ENCODE measurements at regions not wholly inside any gene's neighbourhood (a gene's known extent, or its start where the extent isn't known, plus 50 kb on each side); places are given as distances from the start of the nearest gene placed in this dataset.
"Not testable (repeated sequence)": the region's sequence is repeated elsewhere in the genome, so short reads cannot be mapped to it uniquely, and the experiment has no call there.

- DNase-seq (ENCODE audit: low spot score) (no peak), FAIRE-seq (no peak)
Observed at GRCh38 chr22:47437636-47438035, 675.2 kb downstream of the TBC1D22A start.

DNA sequence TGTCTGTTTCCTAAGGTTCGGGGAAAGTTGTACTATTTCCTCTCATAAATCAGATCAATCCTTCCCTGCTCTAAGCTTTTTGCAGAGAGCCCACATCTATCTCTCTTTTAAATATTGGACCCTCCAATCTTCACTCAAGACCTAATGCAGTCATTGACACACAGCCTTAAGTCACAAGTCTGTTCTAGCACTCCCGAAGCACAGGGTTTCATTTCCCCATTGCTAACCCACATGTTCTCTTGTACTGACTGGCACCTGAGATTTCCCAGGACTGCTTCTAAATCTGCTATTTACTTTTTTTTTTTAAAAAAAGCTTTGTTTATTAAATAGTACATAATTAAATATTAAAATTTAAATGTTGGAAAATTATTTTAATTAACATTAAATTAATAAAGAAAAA lies 674.7 kb downstream of the TBC1D22A start:
- DNase-seq (ENCODE audit: low spot score) (no peak), FAIRE-seq (no peak)

GRCh38 chr22:47435826-47436225 lies 673.4 kb downstream of the TBC1D22A start:
- FAIRE-seq, result no peak
- DNase-seq (ENCODE audit: low spot score), result no peak

DNA sequence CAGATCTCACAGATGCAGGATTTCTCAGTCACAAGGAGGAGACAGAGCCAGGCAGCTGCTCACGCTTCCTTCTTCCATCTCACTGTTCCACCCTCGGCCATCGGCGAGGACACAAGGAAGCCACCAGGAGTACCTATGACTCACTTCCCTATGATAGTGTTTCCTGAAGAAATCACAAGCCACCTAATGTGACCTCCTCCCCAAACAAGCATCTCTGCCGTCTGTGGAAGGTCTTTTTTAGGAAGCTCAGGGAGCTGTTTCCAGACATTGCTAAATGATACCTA lies 672.7 kb downstream of the TBC1D22A start:
- FAIRE-seq, result no peak
- no peak for DNase-seq (ENCODE audit: low spot score)

DNA sequence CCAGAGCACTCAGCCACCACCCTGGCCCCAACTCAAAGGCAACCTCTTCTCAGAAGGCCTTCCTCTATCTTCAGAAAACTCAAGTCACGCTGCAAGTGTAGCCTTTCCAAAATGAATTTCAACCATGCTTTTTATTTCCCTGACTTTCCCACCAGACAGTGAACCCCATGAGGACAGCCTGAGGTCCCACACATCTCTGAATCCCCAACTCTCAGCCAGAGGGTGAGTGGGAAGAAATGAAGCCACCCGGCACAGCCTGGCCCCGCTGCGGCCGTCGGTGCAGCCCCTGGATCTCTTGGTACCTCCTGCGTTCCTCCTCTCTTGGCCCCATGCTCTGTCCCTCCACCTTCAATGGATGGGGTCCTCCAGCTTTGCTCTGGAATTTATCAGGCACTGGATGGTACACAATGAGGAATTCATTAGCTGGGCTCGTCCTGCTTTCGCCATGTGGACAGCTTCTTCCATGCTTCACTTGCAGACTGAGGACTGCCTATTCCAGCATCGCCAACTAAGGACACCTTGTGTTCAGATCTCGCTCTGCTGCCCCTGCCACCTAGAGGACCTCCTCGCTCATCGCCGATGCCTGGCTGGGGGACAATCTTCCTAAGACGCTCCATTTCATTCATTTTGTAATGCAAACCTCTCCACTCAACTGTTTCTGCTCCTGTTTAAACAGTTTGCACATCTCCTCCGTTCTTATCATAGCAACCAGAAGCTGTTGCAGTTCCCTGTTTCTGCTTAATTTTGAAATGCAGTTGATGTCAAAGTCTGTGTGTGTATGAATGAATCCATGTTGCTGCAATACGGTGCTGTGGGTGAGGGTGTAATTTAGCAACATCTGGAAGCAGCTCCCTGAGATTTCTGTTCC lies 672.1 kb downstream of the TBC1D22A start:
- DNase-seq (ENCODE audit: low spot score) (no peak), FAIRE-seq (no peak)

GRCh38 chr22:47433627-47434026 lies 671.2 kb downstream of the TBC1D22A start:
- DNase-seq (ENCODE audit: low spot score), result no peak
- FAIRE-seq, result no peak

DNA sequence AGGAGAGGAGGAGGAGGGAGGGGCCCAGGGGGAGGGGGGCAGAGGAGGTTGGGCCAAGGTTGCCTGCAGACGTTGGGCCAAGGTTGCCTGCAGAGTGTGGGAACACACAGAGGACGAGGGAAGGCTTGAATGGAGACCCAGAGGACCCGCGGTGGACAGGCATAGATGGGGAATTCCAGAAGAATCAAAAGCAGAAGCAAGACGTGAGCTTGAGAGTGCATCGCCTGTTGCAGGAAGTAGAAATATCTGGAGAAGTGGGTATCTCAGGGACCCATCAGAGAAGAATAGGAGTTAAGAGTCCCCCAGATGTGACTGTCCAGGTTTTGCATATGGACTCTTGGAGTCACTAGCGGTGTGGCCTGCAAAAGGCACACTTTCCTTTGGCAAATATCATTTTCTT lies 670.2 kb downstream of the TBC1D22A start:
- FAIRE-seq, result no peak

DNA sequence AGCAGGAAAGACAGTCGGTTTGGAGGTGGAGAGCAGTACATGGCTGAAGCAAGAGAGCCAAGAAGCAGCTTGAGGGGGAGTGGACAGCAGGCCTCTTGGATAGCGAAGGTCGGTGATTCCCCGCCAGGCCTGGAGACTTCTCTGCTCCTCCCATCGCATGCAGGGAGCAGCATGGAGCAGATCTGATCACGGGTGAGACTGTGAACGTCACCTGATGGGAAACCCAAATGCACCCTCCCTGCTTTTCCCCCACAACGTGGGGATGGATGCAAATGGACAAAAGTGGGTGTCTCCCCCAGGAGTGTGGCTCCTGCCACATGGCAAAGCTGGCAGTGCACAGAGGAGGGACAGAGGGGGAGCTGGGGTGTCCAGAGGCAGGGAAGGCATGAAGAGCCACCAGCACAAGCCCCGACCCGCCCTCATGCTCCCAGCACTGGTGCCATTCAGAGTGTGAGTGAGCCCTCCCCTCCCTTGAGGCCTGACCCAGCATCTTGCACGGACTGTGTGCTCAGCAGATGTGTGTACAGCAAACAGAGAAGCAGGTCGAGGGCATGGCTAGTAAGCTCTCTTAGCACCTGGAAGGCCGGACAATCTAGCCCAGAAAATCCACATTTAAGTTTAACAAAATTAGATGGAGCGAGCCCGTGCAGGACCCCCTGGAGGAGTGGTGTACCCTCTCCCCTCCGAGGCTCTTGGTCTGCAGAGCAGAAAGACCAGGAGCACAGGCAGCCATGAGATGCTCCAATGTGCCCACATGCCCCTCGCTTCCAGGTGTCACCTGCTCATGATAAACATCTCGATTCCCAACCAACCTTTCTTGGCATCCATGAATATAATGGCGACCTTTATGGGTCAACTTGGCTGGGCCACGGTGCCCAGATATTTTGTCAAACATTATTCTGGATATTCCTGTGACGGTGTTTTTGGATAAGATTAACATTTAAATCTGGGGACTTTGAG lies 661.7 kb downstream of the TBC1D22A start:
- no peak for FAIRE-seq
- DNase-seq (ENCODE audit: low spot score), result no peak

More for the DNA sequence above, 670.2 kb downstream of the TBC1D22A start:
- DNase-seq (ENCODE audit: low spot score), result no peak

GRCh38 chr22:47423266-47423665 lies 660.8 kb downstream of the TBC1D22A start:
- no peak for FAIRE-seq
- DNase-seq (ENCODE audit: low spot score), result no peak

DNA sequence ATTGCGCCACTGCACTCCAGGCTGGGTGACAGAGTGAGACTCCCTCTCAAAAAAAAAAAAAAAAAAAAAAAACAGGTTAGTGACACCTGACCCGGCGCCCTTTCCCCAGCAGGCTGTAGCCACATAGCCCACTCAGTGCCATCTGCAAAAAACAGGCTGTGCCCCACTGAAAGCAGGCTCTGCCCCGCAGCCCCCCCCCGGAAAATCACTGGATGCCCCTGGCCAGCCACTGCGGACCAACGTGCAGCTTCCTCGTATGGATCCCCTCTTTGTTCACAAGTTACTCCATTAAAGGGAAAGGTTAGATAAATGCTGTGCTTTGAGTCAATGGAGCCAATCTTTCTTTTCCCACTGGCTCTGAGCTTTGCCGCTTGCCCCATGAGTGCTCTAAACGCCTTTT lies 660.3 kb downstream of the TBC1D22A start:
- no peak for DNase-seq (ENCODE audit: low spot score)

GRCh38 chr22:47421846-47422245 lies 659.4 kb downstream of the TBC1D22A start:
- DNase-seq (ENCODE audit: low spot score) (no peak), FAIRE-seq (no peak)

More for the DNA sequence above, 660.3 kb downstream of the TBC1D22A start:
- FAIRE-seq, result no peak

GRCh38 chr22:47420211-47420610 lies 657.8 kb downstream of the TBC1D22A start:
- no peak for FAIRE-seq
- DNase-seq (ENCODE audit: low spot score), result no peak

GRCh38 chr22:47419239-47419638 lies 656.8 kb downstream of the TBC1D22A start:
- no peak for DNase-seq (ENCODE audit: low spot score)
- no peak for FAIRE-seq

DNA sequence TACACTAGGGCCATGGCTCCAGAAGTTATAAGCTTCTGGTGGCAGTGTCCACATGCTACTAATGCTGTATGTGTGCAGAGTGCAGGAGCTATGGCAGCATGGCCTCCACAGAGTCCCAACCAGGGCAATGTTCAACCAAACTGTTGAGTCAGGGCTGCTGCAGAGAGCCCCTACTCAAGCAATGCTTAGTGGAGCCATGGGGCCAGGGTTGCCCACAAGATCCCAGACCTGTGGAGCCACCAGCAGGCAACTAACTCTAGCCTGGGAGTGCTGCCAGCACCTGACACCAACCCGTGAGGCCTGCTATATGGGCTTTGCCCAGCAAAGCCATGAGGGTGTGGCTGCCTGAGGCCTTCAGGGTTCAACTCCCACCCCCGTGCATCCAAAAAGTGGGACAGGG lies 655.2 kb downstream of the TBC1D22A start:
- no peak for FAIRE-seq

DNA sequence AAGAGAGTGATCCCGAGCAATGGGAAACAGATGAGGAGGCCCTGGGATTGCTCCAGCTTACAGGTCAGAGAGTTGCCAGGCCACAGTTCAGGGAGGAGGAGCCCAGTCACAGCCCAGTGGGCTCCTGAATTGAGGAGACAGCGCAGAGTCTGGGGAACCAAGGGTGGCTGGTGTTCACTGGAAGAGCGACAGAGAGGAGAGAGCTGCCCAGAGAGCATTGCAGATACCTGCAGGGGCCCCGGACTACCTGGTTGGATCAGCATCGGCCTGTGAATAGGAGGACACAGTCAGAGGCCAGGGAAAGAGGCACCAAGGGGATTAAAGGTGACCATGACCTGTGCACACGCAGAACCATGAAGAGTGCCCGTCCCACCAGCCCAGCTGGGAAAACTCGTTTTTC lies 648.6 kb downstream of the TBC1D22A start:
- FAIRE-seq (no peak), DNase-seq (ENCODE audit: low spot score) (no peak)

More for the DNA sequence above, 655.2 kb downstream of the TBC1D22A start:
- no peak for DNase-seq (ENCODE audit: low spot score)

GRCh38 chr22:47409539-47410275 lies 647.3 kb downstream of the TBC1D22A start:
- FAIRE-seq, result no peak

GRCh38 chr22:47408409-47408808 lies 646.0 kb downstream of the TBC1D22A start:
- no peak for DNase-seq (ENCODE audit: low spot score)
- FAIRE-seq, result no peak

More at GRCh38 chr22:47409539-47410275, 647.3 kb downstream of the TBC1D22A start:
- DNase-seq (ENCODE audit: low spot score), result no peak

- FAIRE-seq (no peak), DNase-seq (ENCODE audit: low spot score) (no peak)
Observed at GRCh38 chr22:47407461-47408025, 645.1 kb downstream of the TBC1D22A start.

GRCh38 chr22:47406896-47407295 lies 644.4 kb downstream of the TBC1D22A start:
- DNase-seq (ENCODE audit: low spot score), result no peak
- FAIRE-seq, result no peak

DNA sequence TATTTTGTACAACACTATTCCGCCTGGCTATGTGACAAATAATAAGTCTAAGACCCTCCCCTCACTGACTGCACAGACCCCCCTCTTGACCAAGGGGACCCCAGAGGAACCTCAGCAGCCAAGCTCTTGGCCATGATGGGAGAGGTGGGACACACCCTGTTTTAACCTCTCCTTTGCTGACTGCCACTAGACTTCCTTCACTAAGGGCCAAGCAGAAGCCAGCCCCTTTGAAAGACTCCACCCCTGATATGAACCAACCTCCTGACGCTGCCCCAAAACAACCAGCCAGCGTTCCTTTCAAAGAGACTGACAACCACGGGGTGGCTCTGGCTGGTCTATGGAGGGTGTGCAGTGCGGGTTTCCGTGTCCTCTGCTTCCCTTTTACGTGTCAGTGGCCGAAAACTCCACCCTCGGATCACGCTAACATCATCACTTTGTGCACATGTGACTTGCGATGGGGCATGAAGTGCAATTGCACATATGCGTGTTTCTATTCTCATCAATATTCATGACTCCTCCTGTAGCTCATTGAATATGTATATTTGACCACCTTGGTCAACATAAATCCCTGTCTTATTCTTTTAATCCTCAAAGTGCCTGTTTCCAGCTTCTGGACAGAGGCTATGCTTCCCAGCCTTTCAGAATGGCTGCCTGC lies 643.9 kb downstream of the TBC1D22A start:
- FAIRE-seq (no peak), DNase-seq (ENCODE audit: low spot score) (no peak)

GRCh38 chr22:47405222-47405621 lies 642.8 kb downstream of the TBC1D22A start:
- not testable (repeated sequence) for DNase-seq (ENCODE audit: low spot score); FAIRE-seq

Measured in RCC 7860 (cell line).